ENCODE measurements at regions not wholly inside any gene's neighbourhood (a gene's known extent, or its start where the extent isn't known, plus 50 kb on each side); places are given as distances from the start of the nearest gene placed in this dataset.

DNA sequence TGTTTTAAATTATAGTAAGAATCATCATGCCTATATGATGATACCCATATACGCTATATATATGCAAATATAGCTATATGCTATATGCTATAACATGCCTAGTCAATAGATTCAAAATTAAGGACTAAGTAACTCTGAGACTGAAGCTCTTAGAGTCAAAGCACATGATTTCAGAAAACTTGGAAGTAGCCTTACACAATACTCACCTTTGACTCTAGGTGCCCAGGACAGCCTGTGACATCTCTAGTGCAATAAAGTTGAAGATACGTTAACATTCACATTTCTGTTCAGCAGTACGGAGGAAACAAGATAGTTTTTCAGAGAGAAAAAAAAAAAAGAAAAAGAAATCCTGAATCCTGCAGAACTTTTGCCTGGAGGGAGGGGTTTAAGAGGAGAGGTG is 149.7 kb upstream of the PIK3C3 start:
- Histone ChIP-seq H3K4me1 (no peaks in the 10 kb centered on the region), H3K4me2 (no peak overlapping the region), H3K9ac (no peak overlapping the region), H3K79me2 (ENCODE audit: low read depth) (no peaks in the 10 kb centered on the region), H3K9me3 (ENCODE audit: low read depth) (no peaks in the 10 kb centered on the region), H3K27me3 (no peaks in the 10 kb centered on the region), H2AFZ (replicated peaks) (no peak overlapping the region), H3K36me3 (no peaks in the 10 kb centered on the region), H3F3A (ENCODE audit: low read depth) (no peaks in the 10 kb centered on the region), H3K27ac (no peak overlapping the region), H3K4me3 (no peak overlapping the region), H4K20me1 (ENCODE audit: low read depth) (no peaks in the 10 kb centered on the region)
- Mint-ChIP-seq H3K27ac (no peak overlapping the region), H3K9me3 (no peaks in the 10 kb centered on the region), H3K4me1 (no peaks in the 10 kb centered on the region), H3K4me3 (no peak overlapping the region), H3K27me3 (ENCODE audit: insufficient read depth, low read depth) (no peaks in the 10 kb centered on the region), H3K36me3 (no peaks in the 10 kb centered on the region)
- DNase-seq (ENCODE audit: low spot score): no peak
- TF ChIP-seq EZH2 (IDR thresholded peaks at IDR 0.05) (no peak), EZH2phosphoT487 (IDR thresholded peaks at IDR 0.05) (no peak)
- TF ChIP-seq, protein P1, sequence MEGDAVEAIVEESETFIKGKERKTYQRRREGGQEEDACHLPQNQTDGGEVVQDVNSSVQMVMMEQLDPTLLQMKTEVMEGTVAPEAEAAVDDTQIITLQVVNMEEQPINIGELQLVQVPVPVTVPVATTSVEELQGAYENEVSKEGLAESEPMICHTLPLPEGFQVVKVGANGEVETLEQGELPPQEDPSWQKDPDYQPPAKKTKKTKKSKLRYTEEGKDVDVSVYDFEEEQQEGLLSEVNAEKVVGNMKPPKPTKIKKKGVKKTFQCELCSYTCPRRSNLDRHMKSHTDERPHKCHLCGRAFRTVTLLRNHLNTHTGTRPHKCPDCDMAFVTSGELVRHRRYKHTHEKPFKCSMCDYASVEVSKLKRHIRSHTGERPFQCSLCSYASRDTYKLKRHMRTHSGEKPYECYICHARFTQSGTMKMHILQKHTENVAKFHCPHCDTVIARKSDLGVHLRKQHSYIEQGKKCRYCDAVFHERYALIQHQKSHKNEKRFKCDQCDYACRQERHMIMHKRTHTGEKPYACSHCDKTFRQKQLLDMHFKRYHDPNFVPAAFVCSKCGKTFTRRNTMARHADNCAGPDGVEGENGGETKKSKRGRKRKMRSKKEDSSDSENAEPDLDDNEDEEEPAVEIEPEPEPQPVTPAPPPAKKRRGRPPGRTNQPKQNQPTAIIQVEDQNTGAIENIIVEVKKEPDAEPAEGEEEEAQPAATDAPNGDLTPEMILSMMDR (IDR thresholded peaks at IDR 0.05): no peak

GRCh38 chr18:41798879-41799278 is 156.2 kb upstream of the PIK3C3 start:
- Histone ChIP-seq H3K79me2 (ENCODE audit: low read depth) (no peaks in the 10 kb centered on the region), H3K27me3 (no peaks in the 10 kb centered on the region), H4K20me1 (ENCODE audit: low read depth) (no peaks in the 10 kb centered on the region), H3K36me3 (no peaks in the 10 kb centered on the region), H3K4me3 (no peak overlapping the region), H3K27ac (no peak overlapping the region), H3K9ac (no peak overlapping the region), H2AFZ (replicated peaks) (no peak overlapping the region), H3F3A (ENCODE audit: low read depth) (no peaks in the 10 kb centered on the region), H3K4me2 (no peak overlapping the region), H3K9me3 (ENCODE audit: low read depth) (no peaks in the 10 kb centered on the region), H3K4me1 (no peaks in the 10 kb centered on the region)
- no peaks in the 10 kb centered on the region for H3K27me3 Mint-ChIP-seq (ENCODE audit: insufficient read depth, low read depth)
- no peaks in the 10 kb centered on the region for H3K36me3 Mint-ChIP-seq
- TF ChIP-seq EZH2 (IDR thresholded peaks at IDR 0.05): no peak
- TF ChIP-seq, protein P1 (IDR thresholded peaks at IDR 0.05): no peak
- no peak for TF ChIP-seq EZH2phosphoT487 (IDR thresholded peaks at IDR 0.05)
- no peak overlapping the region for H3K4me3 Mint-ChIP-seq
- no peak overlapping the region for H3K27ac Mint-ChIP-seq
- H3K4me1 Mint-ChIP-seq: no peaks in the 10 kb centered on the region
- H3K9me3 Mint-ChIP-seq: no peaks in the 10 kb centered on the region
- DNase-seq (ENCODE audit: low spot score): no peak

DNA sequence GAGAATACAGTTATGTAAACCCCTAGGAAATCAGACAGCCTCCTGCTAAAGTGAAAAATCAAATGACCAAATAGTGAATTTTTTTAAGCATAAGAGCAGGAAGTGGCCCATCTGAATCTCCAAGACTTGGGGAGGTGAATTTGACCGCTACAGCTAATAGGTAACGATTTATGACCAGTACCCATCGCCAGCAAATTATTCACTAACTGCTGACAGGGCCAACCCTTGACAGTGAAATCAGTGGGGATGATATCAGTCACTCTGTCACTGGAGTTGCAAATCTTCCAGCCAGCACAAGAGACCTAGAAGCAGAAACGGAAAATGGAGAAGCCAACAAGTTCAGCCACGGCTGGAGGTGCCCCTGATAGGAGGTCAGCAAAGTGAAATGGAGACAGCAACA is 164.3 kb upstream of the PIK3C3 start:
- Histone ChIP-seq H3F3A (ENCODE audit: low read depth) (no peaks in the 10 kb centered on the region), H3K4me1 (no peaks in the 10 kb centered on the region), H3K36me3 (no peaks in the 10 kb centered on the region), H3K27me3 (no peaks in the 10 kb centered on the region), H2AFZ (replicated peaks) (no peak overlapping the region), H3K4me2 (no peak overlapping the region), H3K4me3 (no peak overlapping the region), H3K9ac (no peak overlapping the region), H3K9me3 (ENCODE audit: low read depth) (no peaks in the 10 kb centered on the region), H4K20me1 (ENCODE audit: low read depth) (no peaks in the 10 kb centered on the region), H3K27ac (no peak overlapping the region), H3K79me2 (ENCODE audit: low read depth) (no peaks in the 10 kb centered on the region)
- H3K27me3 Mint-ChIP-seq (ENCODE audit: insufficient read depth, low read depth): no peaks in the 10 kb centered on the region
- no peak for DNase-seq (ENCODE audit: low spot score)
- TF ChIP-seq, protein P1 (IDR thresholded peaks at IDR 0.05): no peak
- TF ChIP-seq EZH2 (IDR thresholded peaks at IDR 0.05) (no peak), EZH2phosphoT487 (IDR thresholded peaks at IDR 0.05) (no peak)
- H3K27ac Mint-ChIP-seq: peak overlapping the region; percentile 89
- no peaks in the 10 kb centered on the region for H3K36me3 Mint-ChIP-seq
- H3K4me3 Mint-ChIP-seq: no peak overlapping the region
- H3K9me3 Mint-ChIP-seq: no peaks in the 10 kb centered on the region
- H3K4me1 Mint-ChIP-seq: no peaks in the 10 kb centered on the region

- no peaks in the 10 kb centered on the region for H3K36me3 Mint-ChIP-seq
- H3K27ac Mint-ChIP-seq: no peak overlapping the region
- no peaks in the 10 kb centered on the region for H3K27me3 Mint-ChIP-seq (ENCODE audit: insufficient read depth, low read depth)
- Histone ChIP-seq H3F3A (ENCODE audit: low read depth) (no peaks in the 10 kb centered on the region), H3K4me1 (no peaks in the 10 kb centered on the region), H3K4me3 (no peak overlapping the region), H3K79me2 (ENCODE audit: low read depth) (no peaks in the 10 kb centered on the region), H3K27ac (no peak overlapping the region), H3K36me3 (no peaks in the 10 kb centered on the region), H3K4me2 (no peak overlapping the region), H3K27me3 (no peaks in the 10 kb centered on the region), H2AFZ (replicated peaks) (no peak overlapping the region), H4K20me1 (ENCODE audit: low read depth) (no peaks in the 10 kb centered on the region), H3K9me3 (ENCODE audit: low read depth) (no peaks in the 10 kb centered on the region), H3K9ac (no peak overlapping the region)
- no peak overlapping the region for H3K4me3 Mint-ChIP-seq
- TF ChIP-seq EZH2phosphoT487 (IDR thresholded peaks at IDR 0.05): no peak
- TF ChIP-seq, protein P1 (IDR thresholded peaks at IDR 0.05): no peak
- no peak for TF ChIP-seq EZH2 (IDR thresholded peaks at IDR 0.05)
- no peaks in the 10 kb centered on the region for H3K4me1 Mint-ChIP-seq
- no peaks in the 10 kb centered on the region for H3K9me3 Mint-ChIP-seq
- DNase-seq (ENCODE audit: low spot score): peak; percentile 32
Measured at GRCh38 chr18:41789001-41789400, 166.0 kb upstream of the PIK3C3 start.
